ENCODE measurements at regions not wholly inside any gene's neighbourhood (a gene's known extent, or its start where the extent isn't known, plus 50 kb on each side); places are given as distances from the start of the nearest gene placed in this dataset.
"Not testable (repeated sequence)": the region's sequence is repeated elsewhere in the genome, so short reads cannot be mapped to it uniquely, and the experiment has no call there.

- H3K36me3 Mint-ChIP-seq (ENCODE audit: low read depth); H3K4me1 Mint-ChIP-seq; DNase-seq; intact Hi-C loops (cut with micrococcal nuclease); H3K9me3 Mint-ChIP-seq; H3K27ac Mint-ChIP-seq; H3K27me3 Mint-ChIP-seq; H3K4me3 Mint-ChIP-seq: not testable (repeated sequence)
Observed at GRCh38 chr10:108920029-108920428, 1003.3 kb downstream of the XPNPEP1 start.

GRCh38 chr10:108913300-108913699, 1010.0 kb downstream of the XPNPEP1 start:
- no peaks in the 10 kb centered on the region for H3K9me3 Mint-ChIP-seq
- intact Hi-C loops (cut with micrococcal nuclease): no loop called here
- peaks cover 8% of the 10 kb centered on the region for H3K27me3 Mint-ChIP-seq
- H3K27ac Mint-ChIP-seq: no peak overlapping the region
- no peak for DNase-seq
- no peaks in the 10 kb centered on the region for H3K4me1 Mint-ChIP-seq
- H3K36me3 Mint-ChIP-seq (ENCODE audit: low read depth): no peaks in the 10 kb centered on the region
- no peak overlapping the region for H3K4me3 Mint-ChIP-seq

GRCh38 chr10:108911814-108912541, 1011.3 kb downstream of the XPNPEP1 start:
- Mint-ChIP-seq H3K4me1 (no peaks in the 10 kb centered on the region), H3K4me3 (no peak overlapping the region), H3K36me3 (ENCODE audit: low read depth) (no peaks in the 10 kb centered on the region), H3K27ac (no peak overlapping the region), H3K9me3 (no peaks in the 10 kb centered on the region), H3K27me3 (peaks cover 8% of the 10 kb centered on the region)
- DNase-seq: no peak
- intact Hi-C loops (cut with micrococcal nuclease): no loop called here

GRCh38 chr10:108908096-108908495, 1015.2 kb downstream of the XPNPEP1 start:
- Mint-ChIP-seq H3K4me1 (no peaks in the 10 kb centered on the region), H3K27ac (no peak overlapping the region), H3K27me3 (peaks cover 5% of the 10 kb centered on the region), H3K4me3 (no peak overlapping the region), H3K36me3 (ENCODE audit: low read depth) (no peaks in the 10 kb centered on the region), H3K9me3 (peaks cover 3% of the 10 kb centered on the region)
- no peak for DNase-seq
- intact Hi-C loops (cut with micrococcal nuclease): no loop called here

GRCh38 chr10:108905821-108906220, 1017.5 kb downstream of the XPNPEP1 start:
- no peaks in the 10 kb centered on the region for H3K4me1 Mint-ChIP-seq
- intact Hi-C loops (cut with micrococcal nuclease): no loop called here
- peaks cover 4% of the 10 kb centered on the region for H3K9me3 Mint-ChIP-seq
- DNase-seq: no peak
- H3K27ac Mint-ChIP-seq: no peak overlapping the region
- no peaks in the 10 kb centered on the region for H3K36me3 Mint-ChIP-seq (ENCODE audit: low read depth)
- no peaks in the 10 kb centered on the region for H3K27me3 Mint-ChIP-seq
- no peak overlapping the region for H3K4me3 Mint-ChIP-seq

- H3K36me3 Mint-ChIP-seq (ENCODE audit: low read depth): no peaks in the 10 kb centered on the region
- no peak for DNase-seq
- no peaks in the 10 kb centered on the region for H3K4me1 Mint-ChIP-seq
- no peak overlapping the region for H3K4me3 Mint-ChIP-seq
- H3K27me3 Mint-ChIP-seq: no peaks in the 10 kb centered on the region
- intact Hi-C loops (cut with micrococcal nuclease): no loop called here
- H3K27ac Mint-ChIP-seq: no peak overlapping the region
- H3K9me3 Mint-ChIP-seq: peaks cover 4% of the 10 kb centered on the region
Observed at GRCh38 chr10:108905171-108905570, 1018.1 kb downstream of the XPNPEP1 start.

- intact Hi-C loops (cut with micrococcal nuclease): no loop called here
- peaks cover 4% of the 10 kb centered on the region for H3K9me3 Mint-ChIP-seq
- H3K4me1 Mint-ChIP-seq: no peaks in the 10 kb centered on the region
- no peaks in the 10 kb centered on the region for H3K27me3 Mint-ChIP-seq
- H3K36me3 Mint-ChIP-seq (ENCODE audit: low read depth): no peaks in the 10 kb centered on the region
- DNase-seq: no peak
- H3K4me3 Mint-ChIP-seq: no peak overlapping the region
- H3K27ac Mint-ChIP-seq: no peak overlapping the region
Observed at GRCh38 chr10:108904163-108904838, 1019.0 kb downstream of the XPNPEP1 start.

GRCh38 chr10:108902619-108903285, 1020.6 kb downstream of the XPNPEP1 start:
- H3K27ac Mint-ChIP-seq: no peak overlapping the region
- H3K4me3 Mint-ChIP-seq: no peak overlapping the region
- H3K4me1 Mint-ChIP-seq: no peaks in the 10 kb centered on the region
- intact Hi-C loops (cut with micrococcal nuclease): no loop called here
- H3K9me3 Mint-ChIP-seq: peaks cover 4% of the 10 kb centered on the region
- no peak for DNase-seq
- no peaks in the 10 kb centered on the region for H3K36me3 Mint-ChIP-seq (ENCODE audit: low read depth)
- no peaks in the 10 kb centered on the region for H3K27me3 Mint-ChIP-seq

- Mint-ChIP-seq H3K27me3 (no peaks in the 10 kb centered on the region), H3K9me3 (peaks cover 4% of the 10 kb centered on the region), H3K36me3 (ENCODE audit: low read depth) (no peaks in the 10 kb centered on the region), H3K4me3 (no peak overlapping the region), H3K27ac (no peak overlapping the region), H3K4me1 (no peaks in the 10 kb centered on the region)
- intact Hi-C loops (cut with micrococcal nuclease): no loop called here
- no peak for DNase-seq
Observed at GRCh38 chr10:108901781-108902618, 1021.3 kb downstream of the XPNPEP1 start.

- H3K4me1 Mint-ChIP-seq: no peaks in the 10 kb centered on the region
- DNase-seq: no peak
- peaks cover 6% of the 10 kb centered on the region for H3K9me3 Mint-ChIP-seq
- no peaks in the 10 kb centered on the region for H3K36me3 Mint-ChIP-seq (ENCODE audit: low read depth)
- intact Hi-C loops (cut with micrococcal nuclease): no loop called here
- no peak overlapping the region for H3K4me3 Mint-ChIP-seq
- H3K27ac Mint-ChIP-seq: no peak overlapping the region
- no peaks in the 10 kb centered on the region for H3K27me3 Mint-ChIP-seq
Observed at GRCh38 chr10:108899670-108900069, 1023.6 kb downstream of the XPNPEP1 start.

- no peak for DNase-seq
- peaks cover 12% of the 10 kb centered on the region for H3K9me3 Mint-ChIP-seq
- intact Hi-C loops (cut with micrococcal nuclease): no loop called here
- no peaks in the 10 kb centered on the region for H3K36me3 Mint-ChIP-seq (ENCODE audit: low read depth)
- no peaks in the 10 kb centered on the region for H3K27me3 Mint-ChIP-seq
- H3K4me3 Mint-ChIP-seq: no peak overlapping the region
- H3K27ac Mint-ChIP-seq: no peak overlapping the region
- H3K4me1 Mint-ChIP-seq: no peaks in the 10 kb centered on the region
Observed at GRCh38 chr10:108894402-108895301, 1028.7 kb downstream of the XPNPEP1 start.

- Mint-ChIP-seq H3K36me3 (ENCODE audit: low read depth) (no peaks in the 10 kb centered on the region), H3K9me3 (no peaks in the 10 kb centered on the region), H3K27ac (no peak overlapping the region), H3K4me1 (no peaks in the 10 kb centered on the region), H3K4me3 (no peak overlapping the region), H3K27me3 (no peaks in the 10 kb centered on the region)
- DNase-seq: no peak
- intact Hi-C loops (cut with micrococcal nuclease): no loop called here
Observed at GRCh38 chr10:108877095-108877561, 1046.2 kb downstream of the XPNPEP1 start.

- H3K9me3 Mint-ChIP-seq: no peaks in the 10 kb centered on the region
- H3K4me1 Mint-ChIP-seq: no peaks in the 10 kb centered on the region
- H3K27ac Mint-ChIP-seq: no peak overlapping the region
- no peak overlapping the region for H3K4me3 Mint-ChIP-seq
- H3K36me3 Mint-ChIP-seq (ENCODE audit: low read depth): no peaks in the 10 kb centered on the region
- intact Hi-C loops (cut with micrococcal nuclease): no loop called here
- DNase-seq: no peak
- H3K27me3 Mint-ChIP-seq: no peaks in the 10 kb centered on the region
Observed at GRCh38 chr10:108872854-108873253, 1050.5 kb downstream of the XPNPEP1 start.

All from activated CD4-positive, alpha-beta T cell treated with anti-CD3 and anti-CD28 coated beads, Interleukin-2, amount 10 ng/mL, durations not matched to agents 24 days and 14 days (primary cell).